Astrocyte (in vitro differentiated cells and primary cell): ENCODE measurements at regions not wholly inside any gene's neighbourhood (a gene's known extent, or its start where the extent isn't known, plus 50 kb on each side); places are given as distances from the start of the nearest gene placed in this dataset.

Source experiments
- DNase-seq: peaks from one replicate; pipeline ENCODE4 v3.0.0-alpha.2; 2010; ENCODE audit warnings: low read depth
- FAIRE-seq: peaks from 2 replicates; lab custom pipeline; 2011; peaks lifted over from hg19 to GRCh38; lab: Jason Lieb, UNC
- H2AFZ ChIP-seq: 2 replicates; pipeline ENCODE4 v1.6.0; 2012; ENCODE audit warnings: low read depth, low read length, inconsistent platforms
- H3K27ac ChIP-seq: 2 replicates; pipeline ENCODE4 v1.5.1; 2011; ENCODE audit warnings: low read depth, low read length, inconsistent platforms
- H3K27me3 ChIP-seq: 2 replicates; pipeline ENCODE4 v1.6.0; 2011; ENCODE audit warnings: low read length, inconsistent platforms; ENCODE audit not compliant: insufficient read depth
- H3K36me3 ChIP-seq: 2 replicates; pipeline ENCODE4 v1.5.1; 2011; ENCODE audit warnings: low read length, inconsistent platforms; ENCODE audit not compliant: insufficient read depth
- H3K4me1 ChIP-seq: 2 replicates; pipeline ENCODE4 v1.5.1; 2011; ENCODE audit warnings: low read length, inconsistent platforms; ENCODE audit not compliant: insufficient read depth
- H3K4me2 ChIP-seq: 2 replicates; pipeline ENCODE4 v1.6.0; 2012; ENCODE audit warnings: low read length, inconsistent platforms
- H3K4me3 ChIP-seq: 2 replicates; pipeline ENCODE4 v1.5.1; 2011; ENCODE audit warnings: low read depth, mild to moderate bottlenecking, low read length, inconsistent platforms; ENCODE audit not compliant: insufficient read depth
- H3K79me2 ChIP-seq: 2 replicates; pipeline ENCODE4 v1.6.0; 2012; ENCODE audit warnings: mild to moderate bottlenecking, low read length, inconsistent platforms; ENCODE audit not compliant: insufficient read depth
- H3K9ac ChIP-seq: 2 replicates; pipeline ENCODE4 v1.6.0; 2012; ENCODE audit warnings: mild to moderate bottlenecking, low read length, inconsistent platforms
- H3K9me3 ChIP-seq: 2 replicates; pipeline ENCODE4 v1.5.1; 2012; ENCODE audit warnings: low read depth, mild to moderate bottlenecking, low read length, inconsistent platforms; ENCODE audit not compliant: insufficient read depth
- H4K20me1 ChIP-seq: 2 replicates; pipeline ENCODE4 v1.6.0; 2012; ENCODE audit warnings: low read length, inconsistent platforms; ENCODE audit not compliant: insufficient read depth
- H3K27ac Mint-ChIP-seq: one replicate; pipeline ENCODE4 v1.8.0; 2021; ENCODE audit warnings: mild to moderate bottlenecking, mixed read lengths; ENCODE audit not compliant: unreplicated experiment
- H3K27me3 Mint-ChIP-seq: one replicate; pipeline ENCODE4 v1.8.0; 2021; ENCODE audit warnings: low read depth, mixed read lengths; ENCODE audit not compliant: unreplicated experiment
- H3K36me3 Mint-ChIP-seq: one replicate; pipeline ENCODE4 v1.8.0; 2021; ENCODE audit warnings: low read depth, mixed read lengths; ENCODE audit not compliant: unreplicated experiment
- H3K4me1 Mint-ChIP-seq: one replicate; pipeline ENCODE4 v1.8.0; 2021; ENCODE audit warnings: low read depth, mixed read lengths; ENCODE audit not compliant: unreplicated experiment
- H3K4me3 Mint-ChIP-seq: one replicate; pipeline ENCODE4 v1.8.0; 2021; ENCODE audit warnings: mild to moderate bottlenecking, moderate library complexity, mixed read lengths; ENCODE audit not compliant: unreplicated experiment
- H3K9me3 Mint-ChIP-seq: one replicate; pipeline ENCODE4 v1.8.0; 2021; ENCODE audit warnings: mild to moderate bottlenecking, mixed read lengths; ENCODE audit not compliant: unreplicated experiment
- EZH2 ChIP-seq: IDR thresholded peaks from 2 replicates; pipeline ENCODE4 v1.6.1; 2012; ENCODE audit warnings: mild to moderate bottlenecking, low read length, inconsistent platforms; ENCODE audit not compliant: insufficient read depth
- TF ChIP-seq, protein P1 (sequence below): IDR thresholded peaks from 2 replicates; pipeline ENCODE4 v1.5.1; 2011; ENCODE audit warnings: low read depth, mild to moderate bottlenecking, inconsistent platforms, low read length, moderate library complexity; ENCODE audit not compliant: insufficient read depth

DNA sequence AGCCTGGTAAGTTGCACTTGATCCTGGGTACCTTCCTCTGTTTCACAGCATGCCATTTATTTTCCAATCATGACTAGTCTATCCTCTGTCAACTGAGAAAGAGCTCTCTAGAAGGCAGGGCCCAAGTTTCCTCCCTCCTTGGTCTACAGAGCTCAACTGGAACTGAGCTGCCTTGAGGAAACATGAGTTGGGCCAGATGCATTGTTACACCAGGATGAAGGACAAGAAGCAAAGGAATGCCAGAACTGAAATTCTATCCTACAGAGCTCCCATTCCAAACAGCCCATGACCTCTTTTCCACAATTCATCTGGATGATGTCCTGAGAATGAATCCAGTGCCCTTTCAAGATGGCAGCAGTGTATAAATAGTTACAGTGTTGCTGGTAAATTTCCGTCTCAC lies 66.7 kb upstream of the E2F3 start:
- H4K20me1 ChIP-seq, result no peaks in the 10 kb centered on the region
- no peaks in the 10 kb centered on the region for H3K9me3 ChIP-seq
- no peaks in the 10 kb centered on the region for H3K36me3 ChIP-seq
- no peak overlapping the region for H3K27ac ChIP-seq
- H3K4me2 ChIP-seq, result no peak overlapping the region
- no peaks in the 10 kb centered on the region for H3K4me1 Mint-ChIP-seq
- peaks cover 5% of the 10 kb centered on the region for H3K27me3 Mint-ChIP-seq
- H2AFZ ChIP-seq, result no peak overlapping the region
- FAIRE-seq (no peak), DNase-seq (no peak)
- H3K79me2 ChIP-seq, result no peaks in the 10 kb centered on the region
- peaks cover 13% of the 10 kb centered on the region for H3K27me3 ChIP-seq
- H3K4me1 ChIP-seq, result no peaks in the 10 kb centered on the region
- TF ChIP-seq EZH2, result no peak
- TF ChIP-seq, protein P1, sequence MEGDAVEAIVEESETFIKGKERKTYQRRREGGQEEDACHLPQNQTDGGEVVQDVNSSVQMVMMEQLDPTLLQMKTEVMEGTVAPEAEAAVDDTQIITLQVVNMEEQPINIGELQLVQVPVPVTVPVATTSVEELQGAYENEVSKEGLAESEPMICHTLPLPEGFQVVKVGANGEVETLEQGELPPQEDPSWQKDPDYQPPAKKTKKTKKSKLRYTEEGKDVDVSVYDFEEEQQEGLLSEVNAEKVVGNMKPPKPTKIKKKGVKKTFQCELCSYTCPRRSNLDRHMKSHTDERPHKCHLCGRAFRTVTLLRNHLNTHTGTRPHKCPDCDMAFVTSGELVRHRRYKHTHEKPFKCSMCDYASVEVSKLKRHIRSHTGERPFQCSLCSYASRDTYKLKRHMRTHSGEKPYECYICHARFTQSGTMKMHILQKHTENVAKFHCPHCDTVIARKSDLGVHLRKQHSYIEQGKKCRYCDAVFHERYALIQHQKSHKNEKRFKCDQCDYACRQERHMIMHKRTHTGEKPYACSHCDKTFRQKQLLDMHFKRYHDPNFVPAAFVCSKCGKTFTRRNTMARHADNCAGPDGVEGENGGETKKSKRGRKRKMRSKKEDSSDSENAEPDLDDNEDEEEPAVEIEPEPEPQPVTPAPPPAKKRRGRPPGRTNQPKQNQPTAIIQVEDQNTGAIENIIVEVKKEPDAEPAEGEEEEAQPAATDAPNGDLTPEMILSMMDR, result no peak
- H3K27ac Mint-ChIP-seq, result no peak overlapping the region
- no peaks in the 10 kb centered on the region for H3K36me3 Mint-ChIP-seq
- H3K9me3 Mint-ChIP-seq, result no peaks in the 10 kb centered on the region
- no peak overlapping the region for H3K4me3 ChIP-seq
- no peak overlapping the region for H3K9ac ChIP-seq
- H3K4me3 Mint-ChIP-seq, result no peak overlapping the region

DNA sequence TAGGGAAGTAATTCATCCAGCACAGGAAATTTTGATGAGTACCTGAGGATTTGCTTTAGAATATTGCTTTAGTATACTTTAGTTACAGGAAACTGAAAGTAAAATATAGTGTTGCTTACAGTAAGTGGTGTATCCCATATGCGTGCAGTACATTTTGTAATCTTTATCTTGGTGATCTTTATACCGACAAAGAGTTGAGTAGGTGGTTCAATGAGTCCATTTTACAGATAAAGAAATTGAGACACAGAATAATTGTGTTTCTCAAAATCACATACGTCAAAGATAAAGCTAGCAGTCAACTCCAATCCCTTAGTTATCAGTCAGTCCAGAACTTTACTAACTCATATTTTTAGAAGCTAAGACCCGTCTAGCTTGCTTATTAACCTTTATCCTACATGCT lies 65.8 kb upstream of the E2F3 start:
- Histone ChIP-seq H3K4me1 (no peaks in the 10 kb centered on the region), H3K9me3 (no peaks in the 10 kb centered on the region), H2AFZ (no peak overlapping the region), H3K4me3 (no peak overlapping the region), H3K27me3 (peaks cover 13% of the 10 kb centered on the region), H3K4me2 (no peak overlapping the region), H3K79me2 (no peaks in the 10 kb centered on the region), H3K9ac (no peak overlapping the region), H3K36me3 (no peaks in the 10 kb centered on the region), H3K27ac (no peak overlapping the region), H4K20me1 (no peaks in the 10 kb centered on the region)
- DNase-seq, result no peak
- no peak for TF ChIP-seq EZH2
- TF ChIP-seq, protein P1, result no peak
- Mint-ChIP-seq H3K27ac (no peak overlapping the region), H3K4me3 (no peak overlapping the region), H3K9me3 (no peaks in the 10 kb centered on the region), H3K27me3 (peaks cover 5% of the 10 kb centered on the region), H3K36me3 (no peaks in the 10 kb centered on the region), H3K4me1 (no peaks in the 10 kb centered on the region)
- no peak for FAIRE-seq

DNA sequence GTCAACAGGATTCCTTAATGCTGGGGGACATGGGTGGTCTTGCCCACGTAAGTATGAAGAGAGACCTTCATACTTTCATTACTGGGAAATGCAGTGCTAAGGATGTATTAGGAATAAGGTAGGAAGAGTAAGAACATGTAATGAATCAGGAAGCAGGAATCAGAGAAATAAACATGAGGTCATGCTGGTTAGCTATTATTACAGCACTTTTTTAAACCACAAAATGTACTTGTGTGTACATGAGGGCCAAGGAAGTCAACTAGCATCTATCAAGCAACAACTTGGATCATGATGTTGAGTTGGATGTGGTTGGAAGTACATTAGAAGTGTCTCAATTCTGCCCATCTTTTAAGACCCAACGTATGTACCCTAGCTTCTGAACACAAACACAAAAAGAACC lies 63.5 kb upstream of the E2F3 start:
- H3K4me3 Mint-ChIP-seq, result no peak overlapping the region
- H3K27me3 Mint-ChIP-seq, result peaks cover 5% of the 10 kb centered on the region
- FAIRE-seq (no peak), DNase-seq (no peak)
- Histone ChIP-seq H3K4me1 (no peaks in the 10 kb centered on the region), H3K9ac (no peak overlapping the region), H3K36me3 (no peaks in the 10 kb centered on the region), H3K4me3 (no peak overlapping the region), H3K27ac (no peak overlapping the region), H3K27me3 (peaks cover 13% of the 10 kb centered on the region), H3K79me2 (no peaks in the 10 kb centered on the region), H4K20me1 (no peaks in the 10 kb centered on the region), H2AFZ (no peak overlapping the region), H3K9me3 (no peaks in the 10 kb centered on the region), H3K4me2 (no peak overlapping the region)
- no peaks in the 10 kb centered on the region for H3K9me3 Mint-ChIP-seq
- no peak overlapping the region for H3K27ac Mint-ChIP-seq
- no peaks in the 10 kb centered on the region for H3K36me3 Mint-ChIP-seq
- TF ChIP-seq, protein P1, result no peak
- TF ChIP-seq EZH2, result no peak
- H3K4me1 Mint-ChIP-seq, result no peaks in the 10 kb centered on the region
